GM12892 (cell line): ENCODE measurements at regions not wholly inside any gene's neighbourhood (a gene's known extent, or its start where the extent isn't known, plus 50 kb on each side); places are given as distances from the start of the nearest gene placed in this dataset.

Source experiments
- POLR2A ChIP-seq: IDR thresholded peaks from 2 replicates; pipeline ENCODE4 v1.6.1; 2011; ENCODE audit warnings: low read depth, low read length, control low read depth
- POLR2AphosphoS5 ChIP-seq: IDR thresholded peaks from 2 replicates; pipeline ENCODE4 v1.6.1; 2011; ENCODE audit warnings: low read depth, low read length, control low read depth

- TF ChIP-seq POLR2AphosphoS5 (no peak), POLR2A (no peak)
Observed at GRCh38 chr3:187550446-187550845, 119.7 kb downstream of the SST start.
